ENCODE measurements at regions not wholly inside any gene's neighbourhood (a gene's known extent, or its start where the extent isn't known, plus 50 kb on each side); places are given as distances from the start of the nearest gene placed in this dataset. TPM values are rescaled to one million over a fixed set of nuclear protein-coding genes. Genes with fewer than 3 reads are reported as not detected.

GRCh38 chr5:25849270-25849669 lies 1189.1 kb downstream of the CDH9 start:
- TF ChIP-seq CTCF (IDR thresholded peaks at IDR 0.05; ENCODE audit: insufficient read depth, low read depth, low read length) = no peak
- ChIA-PET CTCF (no interaction called here), POLR2A (no interaction called here)
- H3K27me3 ChIP-seq (ENCODE audit: control insufficient read depth, insufficient read depth, low read length) = no peaks in the 10 kb centered on the region
- H3K36me3 ChIP-seq (ENCODE audit: control insufficient read depth, insufficient read depth, low read length) = no peaks in the 10 kb centered on the region
- H3K4me3 ChIP-seq (ENCODE audit: low read depth, low read length) = no peak overlapping the region
- no peak for DNase-seq (ENCODE audit: low read depth)

DNA sequence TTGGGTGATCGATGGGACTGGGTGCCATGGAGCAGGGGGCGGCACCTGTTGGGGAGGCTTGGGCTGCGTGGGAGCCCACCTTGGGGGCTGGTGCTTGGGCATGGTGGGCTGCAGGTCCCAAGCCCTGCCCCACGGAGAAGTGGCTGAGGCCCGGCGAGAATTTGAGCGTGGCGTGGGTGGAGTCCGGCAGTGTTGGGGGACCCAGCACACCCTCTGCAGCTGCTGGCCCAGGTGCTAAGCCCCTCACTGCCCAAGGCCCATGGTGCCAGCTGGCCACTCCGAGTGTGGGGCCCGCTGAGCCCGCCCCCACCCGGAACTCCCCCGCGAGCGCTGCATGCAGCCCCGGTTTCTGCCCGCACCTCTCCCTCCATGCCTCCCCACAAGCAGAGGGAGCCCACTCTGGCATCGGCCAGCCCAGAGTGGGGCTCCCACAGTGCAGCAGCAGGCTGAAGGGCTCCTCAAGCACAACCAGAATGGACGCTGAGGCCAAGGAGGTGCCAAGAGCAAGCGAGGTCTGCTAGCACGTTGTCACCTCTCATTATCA lies 1178.6 kb upstream of the CDH10 start:
- no peaks in the 10 kb centered on the region for H3K27me3 ChIP-seq (ENCODE audit: control insufficient read depth, insufficient read depth, low read length)
- POLR2A ChIA-PET = no interaction called here
- no peak for DNase-seq (ENCODE audit: low read depth)
- no peak overlapping the region for H3K4me3 ChIP-seq (ENCODE audit: low read depth, low read length)
- CTCF ChIA-PET = no interaction called here
- H3K36me3 ChIP-seq (ENCODE audit: control insufficient read depth, insufficient read depth, low read length) = no peaks in the 10 kb centered on the region
- no peak for TF ChIP-seq CTCF (IDR thresholded peaks at IDR 0.05; ENCODE audit: insufficient read depth, low read depth, low read length)

Small RNA genes lying in the stretch of these regions (small RNA-seq; reads per million reads assigned to genes)
- gene AC113347.2 (ENCODE audit: insufficient read length, low read depth, low replicate concordance) = not detected
- not detected for gene AC113347.3 (ENCODE audit: insufficient read length, low read depth, low replicate concordance)
- gene RNU4-43P (ENCODE audit: insufficient read length, low read depth, low replicate concordance) = not detected
